GM06990 (cell line): ENCODE measurements at regions not wholly inside any gene's neighbourhood (a gene's known extent, or its start where the extent isn't known, plus 50 kb on each side); places are given as distances from the start of the nearest gene placed in this dataset.

Experiments
- DNase-seq: peaks from one replicate; pipeline ENCODE4 v3.0.0-alpha.2; 2011; ENCODE audit not compliant: insufficient read length; ENCODE audit errors: extremely low read depth
- H3K27me3 ChIP-seq: replicated peaks from 2 replicates; pipeline ENCODE4 v1.6.0; 2011; ENCODE audit warnings: low read length; ENCODE audit not compliant: control insufficient read depth, insufficient read depth
- H3K36me3 ChIP-seq: 2 replicates; pipeline ENCODE4 v1.5.1; 2011; ENCODE audit warnings: low read length; ENCODE audit not compliant: control insufficient read depth, insufficient read depth
- H3K4me3 ChIP-seq: replicated peaks from 2 replicates; pipeline ENCODE4 v1.5.1; 2011; ENCODE audit warnings: low read depth, mild to moderate bottlenecking, control low read depth, low read length
- TF ChIP-seq, protein P1 (sequence below): IDR thresholded peaks from 2 replicates; pipeline ENCODE4 v1.5.1; 2011; ENCODE audit warnings: low read length, control low read depth, mild to moderate bottlenecking, inconsistent platforms; ENCODE audit not compliant: insufficient read depth, poor library complexity, severe bottlenecking

DNA sequence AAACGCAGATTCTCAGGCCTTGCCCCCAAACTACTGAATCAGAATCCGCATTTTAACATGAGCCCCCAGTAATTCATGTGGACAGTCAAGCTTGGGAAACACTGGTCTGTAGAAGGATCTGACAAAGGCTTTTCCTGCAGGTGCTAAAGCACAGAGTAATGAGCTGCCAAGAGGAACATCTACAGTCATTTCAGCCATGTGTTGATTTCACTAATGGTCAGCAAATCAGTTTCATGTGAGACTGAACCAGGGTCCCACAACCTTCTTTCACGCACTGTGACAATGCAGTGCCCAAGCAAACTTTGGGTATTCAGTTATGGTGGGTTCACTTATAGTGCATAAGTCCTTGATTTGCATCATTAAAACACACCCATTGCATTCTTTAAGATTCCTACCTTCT is 237.6 kb downstream of the TUSC7 start:
- no peaks in the 10 kb centered on the region for H3K27me3 ChIP-seq
- TF ChIP-seq, protein P1, sequence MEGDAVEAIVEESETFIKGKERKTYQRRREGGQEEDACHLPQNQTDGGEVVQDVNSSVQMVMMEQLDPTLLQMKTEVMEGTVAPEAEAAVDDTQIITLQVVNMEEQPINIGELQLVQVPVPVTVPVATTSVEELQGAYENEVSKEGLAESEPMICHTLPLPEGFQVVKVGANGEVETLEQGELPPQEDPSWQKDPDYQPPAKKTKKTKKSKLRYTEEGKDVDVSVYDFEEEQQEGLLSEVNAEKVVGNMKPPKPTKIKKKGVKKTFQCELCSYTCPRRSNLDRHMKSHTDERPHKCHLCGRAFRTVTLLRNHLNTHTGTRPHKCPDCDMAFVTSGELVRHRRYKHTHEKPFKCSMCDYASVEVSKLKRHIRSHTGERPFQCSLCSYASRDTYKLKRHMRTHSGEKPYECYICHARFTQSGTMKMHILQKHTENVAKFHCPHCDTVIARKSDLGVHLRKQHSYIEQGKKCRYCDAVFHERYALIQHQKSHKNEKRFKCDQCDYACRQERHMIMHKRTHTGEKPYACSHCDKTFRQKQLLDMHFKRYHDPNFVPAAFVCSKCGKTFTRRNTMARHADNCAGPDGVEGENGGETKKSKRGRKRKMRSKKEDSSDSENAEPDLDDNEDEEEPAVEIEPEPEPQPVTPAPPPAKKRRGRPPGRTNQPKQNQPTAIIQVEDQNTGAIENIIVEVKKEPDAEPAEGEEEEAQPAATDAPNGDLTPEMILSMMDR, result no peak
- no peak overlapping the region for H3K4me3 ChIP-seq
- DNase-seq, result no peak
- no peaks in the 10 kb centered on the region for H3K36me3 ChIP-seq

DNA sequence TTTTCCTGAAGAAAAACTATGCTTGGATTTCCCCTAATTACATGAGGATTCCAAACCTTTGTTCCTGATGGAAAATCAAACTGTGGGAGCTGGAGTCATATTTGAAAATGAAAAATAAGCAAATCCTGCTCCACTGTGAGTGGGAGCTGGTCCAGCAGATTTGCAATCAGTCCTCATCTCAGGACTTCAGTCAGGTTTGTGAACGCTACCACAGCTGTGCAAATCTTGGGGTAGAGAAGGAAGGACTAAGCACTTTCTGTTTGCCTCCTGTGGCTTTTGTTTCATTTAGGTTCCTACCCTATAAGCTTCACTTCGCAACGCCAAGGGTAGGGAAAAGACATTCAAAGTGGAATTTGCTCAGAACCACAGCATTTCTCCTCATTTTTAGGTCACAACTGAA is 238.2 kb downstream of the TUSC7 start:
- Histone ChIP-seq H3K27me3 (no peaks in the 10 kb centered on the region), H3K36me3 (no peaks in the 10 kb centered on the region), H3K4me3 (no peak overlapping the region)
- no peak for DNase-seq
- TF ChIP-seq, protein P1, result no peak

DNA sequence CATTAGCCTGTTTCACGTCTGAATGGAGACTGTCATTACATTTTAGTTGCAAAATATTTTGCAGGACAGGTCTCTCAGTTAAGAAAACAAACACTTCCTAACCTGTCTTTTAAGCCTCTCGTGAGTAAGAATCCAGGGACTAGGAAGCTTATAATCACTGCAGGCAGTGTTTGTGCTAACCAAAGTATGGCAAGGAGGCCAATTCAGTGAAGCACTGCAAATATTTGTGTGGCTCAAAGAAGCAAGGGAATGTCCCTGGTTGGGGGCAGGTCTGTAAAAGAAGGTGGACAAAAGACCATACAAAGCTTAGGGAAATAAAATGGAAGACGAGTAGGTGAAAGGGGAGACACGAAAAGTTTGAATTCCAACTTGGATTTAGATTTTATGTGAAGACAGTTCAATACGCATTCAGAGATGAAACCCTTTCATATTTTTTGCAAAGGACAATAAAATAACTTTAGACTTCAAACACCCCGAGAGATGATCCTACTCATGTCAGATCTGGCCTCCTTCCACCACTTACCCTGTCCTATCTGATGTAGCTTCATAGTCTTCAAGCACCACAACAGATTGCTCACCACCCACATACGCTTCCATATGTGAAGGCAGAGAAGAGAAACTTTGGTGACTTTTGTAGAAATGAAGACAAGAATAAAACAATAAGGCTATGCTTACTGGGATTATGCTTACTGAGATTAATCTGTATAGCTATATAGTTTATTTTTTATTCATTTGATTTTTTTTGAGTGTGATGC is 240.9 kb downstream of the TUSC7 start:
- TF ChIP-seq, protein P1, result no peak
- Histone ChIP-seq H3K36me3 (no peaks in the 10 kb centered on the region), H3K27me3 (no peaks in the 10 kb centered on the region), H3K4me3 (no peak overlapping the region)
- DNase-seq, result no peak

DNA sequence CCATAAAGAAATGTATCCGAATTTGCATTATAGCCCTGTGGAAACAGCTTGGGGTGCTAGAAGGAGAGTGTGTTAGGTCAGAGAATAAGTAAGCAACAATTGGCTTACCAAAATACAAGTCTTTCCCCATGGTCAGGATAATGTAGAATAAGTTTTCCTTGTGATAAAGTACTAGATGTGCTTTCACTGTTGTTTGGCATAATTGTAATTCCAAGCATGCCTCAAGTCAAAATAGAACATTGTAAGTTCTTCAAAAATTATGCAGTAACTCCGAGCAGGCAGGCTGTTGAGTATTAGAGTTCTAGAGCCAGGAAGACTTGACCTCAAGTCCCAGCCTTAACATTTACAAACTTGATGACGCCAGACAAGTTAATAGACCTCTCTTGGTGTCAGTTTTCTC is 242.0 kb downstream of the TUSC7 start:
- Histone ChIP-seq H3K27me3 (no peaks in the 10 kb centered on the region), H3K36me3 (no peaks in the 10 kb centered on the region), H3K4me3 (no peak overlapping the region)
- TF ChIP-seq, protein P1, result no peak
- no peak for DNase-seq

DNA sequence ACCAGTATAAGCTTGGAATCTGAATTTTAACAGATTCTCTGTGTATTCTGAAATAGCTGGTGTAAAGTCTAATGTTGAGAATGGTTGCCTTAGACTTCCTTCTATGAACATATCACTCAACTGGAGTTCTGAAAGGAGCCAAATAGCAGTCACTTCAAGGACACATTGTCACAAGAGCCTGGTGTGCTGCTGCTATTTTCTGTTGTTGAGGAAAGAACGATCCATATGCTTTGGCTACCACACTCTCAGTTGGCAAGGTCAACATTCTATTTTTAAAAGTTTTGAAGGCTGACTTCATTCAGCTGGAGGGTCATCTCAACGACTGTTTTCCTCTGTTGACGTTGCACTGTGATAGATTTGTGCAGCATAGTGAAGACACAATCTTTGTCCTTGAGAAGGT is 248.7 kb downstream of the TUSC7 start:
- TF ChIP-seq, protein P1, result no peak
- no peaks in the 10 kb centered on the region for H3K27me3 ChIP-seq
- no peaks in the 10 kb centered on the region for H3K36me3 ChIP-seq
- no peak for DNase-seq
- H3K4me3 ChIP-seq, result no peak overlapping the region

DNA sequence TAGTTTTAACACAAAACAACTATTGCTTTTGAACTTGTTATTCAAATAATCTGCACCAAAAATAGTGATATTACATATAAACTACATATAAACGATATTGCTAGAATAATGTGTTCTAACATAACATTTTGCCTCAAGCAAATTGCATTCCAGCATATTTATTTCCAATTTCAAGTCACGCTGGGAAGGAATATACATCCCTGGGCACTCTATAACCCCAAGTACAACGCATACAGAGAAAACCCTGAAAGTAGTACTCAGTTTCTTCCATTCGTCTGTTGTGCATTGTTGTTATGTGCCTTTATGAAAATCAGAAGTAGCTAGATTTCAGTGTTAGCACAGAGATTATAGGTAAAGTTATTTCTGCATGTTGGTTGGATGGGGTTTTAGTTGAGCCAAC is 251.5 kb downstream of the TUSC7 start:
- DNase-seq, result no peak
- H3K4me3 ChIP-seq, result no peak overlapping the region
- no peaks in the 10 kb centered on the region for H3K36me3 ChIP-seq
- H3K27me3 ChIP-seq, result no peaks in the 10 kb centered on the region
- TF ChIP-seq, protein P1, result no peak
